ENCODE measurements at regions not wholly inside any gene's neighbourhood (a gene's known extent, or its start where the extent isn't known, plus 50 kb on each side); places are given as distances from the start of the nearest gene placed in this dataset.

DNA sequence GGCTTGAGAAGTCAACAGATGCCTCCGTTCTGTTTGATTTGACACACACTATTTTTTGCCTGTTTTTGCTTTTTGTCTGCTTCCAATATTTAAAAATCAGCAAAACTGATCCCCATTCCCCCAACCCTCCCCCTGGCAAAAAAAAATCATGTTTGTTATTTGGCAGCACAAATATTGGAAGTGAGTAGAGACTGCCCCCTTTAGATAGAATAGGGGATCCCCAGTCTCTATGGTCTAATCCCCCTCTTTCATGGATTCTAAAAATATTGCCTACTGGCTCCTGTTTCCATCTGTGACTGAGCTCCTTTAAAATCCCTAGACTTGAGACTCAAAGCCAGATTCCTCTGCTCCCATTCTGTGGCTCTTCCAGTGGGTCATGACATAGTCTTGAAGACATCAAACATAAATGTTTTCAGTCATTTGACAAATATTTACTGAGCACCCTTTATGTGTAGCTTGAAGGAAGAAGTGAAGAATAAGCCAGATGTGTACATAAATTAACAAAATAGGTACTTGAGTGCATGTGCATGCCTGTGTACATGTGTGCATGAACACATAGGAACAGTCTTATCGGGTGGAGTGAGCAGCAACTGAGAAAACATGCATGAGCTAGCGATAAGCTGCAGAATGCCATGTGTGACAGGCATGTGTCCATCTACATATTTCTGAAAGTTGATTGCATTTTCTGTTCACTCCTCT lies 101.2 kb downstream of the SALL1 start:
- peaks cover 6% of the 10 kb centered on the region for H3K27me3 Mint-ChIP-seq
- H3K36me3 Mint-ChIP-seq (ENCODE audit: low read depth) = no peaks in the 10 kb centered on the region
- ChIA-PET POLR2A (no interaction called here), CTCF (no interaction called here)
- H3K9me3 Mint-ChIP-seq = no peaks in the 10 kb centered on the region
- no peak for DNase-seq
- H3K4me3 Mint-ChIP-seq = no peak overlapping the region
- H3K4me1 Mint-ChIP-seq = peaks cover 14% of the 10 kb centered on the region
- no peak overlapping the region for H3K27ac Mint-ChIP-seq

DNA sequence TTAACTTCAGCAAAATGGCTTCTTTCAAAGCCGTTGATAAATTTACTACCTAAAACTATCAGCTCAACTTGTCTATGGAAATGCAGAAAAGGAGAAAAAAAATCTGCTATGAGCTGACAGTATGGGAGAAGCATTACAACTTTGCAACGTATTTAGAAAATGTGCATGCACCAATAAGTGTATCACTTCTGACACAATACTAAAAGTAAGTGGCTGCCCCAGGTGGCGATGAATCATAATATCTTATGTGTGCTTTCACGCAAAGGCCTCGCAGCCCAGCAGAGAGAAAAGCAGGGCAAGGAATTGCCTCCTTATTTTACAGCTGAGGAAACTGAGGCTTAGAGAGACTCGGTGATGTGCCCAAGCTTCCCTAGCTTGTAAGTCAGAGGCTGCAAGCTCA lies 101.8 kb downstream of the SALL1 start:
- POLR2A ChIA-PET = no interaction called here
- H3K9me3 Mint-ChIP-seq = no peaks in the 10 kb centered on the region
- H3K36me3 Mint-ChIP-seq (ENCODE audit: low read depth) = no peaks in the 10 kb centered on the region
- no peak for DNase-seq
- H3K27me3 Mint-ChIP-seq = peaks cover 6% of the 10 kb centered on the region
- H3K27ac Mint-ChIP-seq = no peak overlapping the region
- CTCF ChIA-PET = no interaction called here
- H3K4me3 Mint-ChIP-seq = no peak overlapping the region
- peaks cover 14% of the 10 kb centered on the region for H3K4me1 Mint-ChIP-seq

DNA sequence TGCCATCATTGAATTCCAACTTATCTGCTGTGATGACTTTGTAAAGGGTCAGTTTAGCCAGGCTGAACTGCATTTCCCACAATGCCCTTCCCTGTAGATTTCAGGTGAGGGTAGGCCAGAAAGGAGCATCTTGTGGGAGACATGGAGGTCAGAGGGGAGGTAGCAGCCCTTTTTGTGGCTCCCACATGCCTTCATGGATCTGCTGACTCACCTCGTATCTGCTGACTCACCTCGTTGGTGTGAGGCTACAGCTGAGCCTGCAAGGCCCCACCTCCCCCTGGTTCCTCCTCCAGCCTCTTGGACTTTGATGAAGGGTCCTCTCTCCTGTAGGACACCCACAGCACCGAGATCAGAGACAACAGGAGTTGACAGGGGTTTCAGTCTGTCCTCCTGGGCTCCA lies 102.5 kb downstream of the SALL1 start:
- POLR2A ChIA-PET = no interaction called here
- Mint-ChIP-seq H3K4me1 (peaks cover 14% of the 10 kb centered on the region), H3K36me3 (ENCODE audit: low read depth) (no peaks in the 10 kb centered on the region), H3K27me3 (peaks cover 6% of the 10 kb centered on the region), H3K9me3 (no peaks in the 10 kb centered on the region), H3K27ac (no peak overlapping the region), H3K4me3 (no peak overlapping the region)
- DNase-seq = no peak
- CTCF ChIA-PET = no interaction called here

- H3K27ac Mint-ChIP-seq = no peak overlapping the region
- H3K27me3 Mint-ChIP-seq = peaks cover 5% of the 10 kb centered on the region
- H3K36me3 Mint-ChIP-seq (ENCODE audit: low read depth) = no peaks in the 10 kb centered on the region
- CTCF ChIA-PET = no interaction called here
- no peaks in the 10 kb centered on the region for H3K9me3 Mint-ChIP-seq
- no peak overlapping the region for H3K4me3 Mint-ChIP-seq
- H3K4me1 Mint-ChIP-seq = no peaks in the 10 kb centered on the region
- POLR2A ChIA-PET = no interaction called here
- no peak for DNase-seq
These were observed 105.3 kb downstream of the SALL1 start for GRCh38 chr16:51045794-51046193.

DNA sequence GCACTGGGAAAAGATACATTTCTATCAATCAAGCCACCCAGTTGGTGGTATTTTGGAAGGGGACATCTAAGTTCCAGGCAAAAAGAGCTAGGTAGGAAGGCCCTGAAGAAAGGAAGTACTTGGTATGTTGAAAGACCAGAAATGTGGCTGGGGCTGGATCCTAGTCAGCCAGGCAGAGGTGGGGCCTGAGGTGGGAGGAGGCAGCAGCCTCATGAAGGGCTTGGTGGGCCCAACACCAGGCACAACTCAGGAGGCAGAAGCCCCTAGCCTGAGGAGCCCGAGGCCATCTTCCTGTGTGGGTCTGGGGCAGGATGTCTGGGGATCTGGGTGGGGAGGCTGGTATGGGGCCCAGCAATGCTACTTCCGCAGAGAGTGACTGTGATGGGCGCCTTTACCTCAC lies 105.9 kb downstream of the SALL1 start:
- CTCF ChIA-PET = no interaction called here
- POLR2A ChIA-PET = no interaction called here
- Mint-ChIP-seq H3K36me3 (ENCODE audit: low read depth) (no peaks in the 10 kb centered on the region), H3K9me3 (no peaks in the 10 kb centered on the region), H3K27ac (no peak overlapping the region), H3K4me3 (no peak overlapping the region), H3K4me1 (no peaks in the 10 kb centered on the region), H3K27me3 (peaks cover 3% of the 10 kb centered on the region)
- DNase-seq = no peak

GRCh38 chr16:51041546-51041945 lies 109.5 kb downstream of the SALL1 start:
- no peaks in the 10 kb centered on the region for H3K36me3 Mint-ChIP-seq (ENCODE audit: low read depth)
- DNase-seq = no peak
- H3K4me1 Mint-ChIP-seq = no peaks in the 10 kb centered on the region
- no peak overlapping the region for H3K4me3 Mint-ChIP-seq
- H3K27ac Mint-ChIP-seq = no peak overlapping the region
- no peaks in the 10 kb centered on the region for H3K9me3 Mint-ChIP-seq
- CTCF ChIA-PET = no interaction called here
- no peaks in the 10 kb centered on the region for H3K27me3 Mint-ChIP-seq
- POLR2A ChIA-PET = no interaction called here

DNA sequence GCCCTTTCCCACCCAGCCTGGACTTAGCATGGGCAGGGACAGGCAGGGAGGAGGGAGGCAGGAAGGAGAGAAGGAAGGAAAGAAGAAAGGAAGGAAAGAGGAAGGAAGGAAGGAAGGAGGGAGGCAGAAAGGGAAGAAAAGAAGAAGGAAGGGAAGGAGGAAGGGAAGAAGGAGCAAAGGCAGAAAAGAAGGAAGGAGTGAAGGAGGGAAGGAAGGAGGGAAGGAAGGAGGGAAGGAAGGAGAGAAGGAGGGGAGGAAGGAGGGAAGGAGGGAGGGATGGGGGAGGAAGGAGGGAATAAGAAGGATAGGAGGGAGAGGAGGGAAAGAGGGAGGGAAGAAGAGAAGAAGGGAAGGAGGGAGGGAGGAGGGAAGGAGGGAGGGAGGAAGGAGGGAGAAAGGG lies 110.4 kb downstream of the SALL1 start:
- Mint-ChIP-seq H3K4me3 (no peak overlapping the region), H3K9me3 (no peaks in the 10 kb centered on the region), H3K36me3 (ENCODE audit: low read depth) (no peaks in the 10 kb centered on the region), H3K27me3 (no peaks in the 10 kb centered on the region), H3K4me1 (no peaks in the 10 kb centered on the region), H3K27ac (no peak overlapping the region)
- DNase-seq = no peak
- ChIA-PET POLR2A (no interaction called here), CTCF (no interaction called here)

DNA sequence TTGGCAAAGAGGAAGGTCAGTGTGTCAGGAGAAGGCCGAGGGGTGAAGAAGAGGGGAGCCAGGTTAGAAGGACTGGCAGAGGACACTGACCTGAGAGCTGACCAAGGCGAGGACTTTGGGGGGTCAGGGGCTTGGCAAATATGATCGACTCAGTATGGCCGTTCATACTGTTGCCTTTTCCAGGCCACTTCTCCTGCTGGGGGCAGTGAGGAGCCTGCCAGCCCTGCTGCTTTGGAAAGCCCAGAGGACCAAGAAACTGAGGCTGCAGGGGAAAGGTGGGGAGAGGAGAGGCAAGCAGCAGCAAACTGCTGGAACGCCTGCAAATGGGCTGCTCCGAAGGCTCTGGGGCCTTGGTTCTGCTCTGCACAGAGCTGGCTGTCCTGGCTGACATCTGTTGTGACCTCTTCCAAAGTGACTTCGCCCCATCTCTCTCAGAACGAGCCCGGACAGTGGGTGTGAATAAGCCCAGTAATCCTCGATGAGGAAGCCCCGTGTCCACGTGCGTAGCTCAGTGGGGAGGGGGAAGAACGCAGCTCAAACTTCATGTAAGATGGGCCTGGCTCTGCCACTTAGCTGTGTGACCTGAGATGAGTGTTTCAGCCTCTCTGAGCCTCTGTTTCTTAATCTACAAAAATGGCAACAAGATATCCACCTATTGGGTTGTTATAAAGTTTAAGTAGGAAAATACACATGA lies 111.3 kb downstream of the SALL1 start:
- H3K9me3 Mint-ChIP-seq = no peaks in the 10 kb centered on the region
- POLR2A ChIA-PET = no interaction called here
- H3K4me1 Mint-ChIP-seq = no peaks in the 10 kb centered on the region
- no peaks in the 10 kb centered on the region for H3K27me3 Mint-ChIP-seq
- H3K4me3 Mint-ChIP-seq = no peak overlapping the region
- CTCF ChIA-PET = no interaction called here
- H3K27ac Mint-ChIP-seq = no peak overlapping the region
- no peaks in the 10 kb centered on the region for H3K36me3 Mint-ChIP-seq (ENCODE audit: low read depth)
- DNase-seq = no peak

- H3K27me3 Mint-ChIP-seq = no peaks in the 10 kb centered on the region
- no peak for DNase-seq
- H3K27ac Mint-ChIP-seq = no peak overlapping the region
- no peak overlapping the region for H3K4me3 Mint-ChIP-seq
- no peaks in the 10 kb centered on the region for H3K9me3 Mint-ChIP-seq
- no peaks in the 10 kb centered on the region for H3K4me1 Mint-ChIP-seq
- ChIA-PET POLR2A (no interaction called here), CTCF (no interaction called here)
- H3K36me3 Mint-ChIP-seq (ENCODE audit: low read depth) = no peaks in the 10 kb centered on the region
These were observed 115.4 kb downstream of the SALL1 start for GRCh38 chr16:51035711-51036110.

GRCh38 chr16:51035110-51035498 lies 116.0 kb downstream of the SALL1 start:
- ChIA-PET POLR2A (no interaction called here), CTCF (no interaction called here)
- no peak overlapping the region for H3K4me3 Mint-ChIP-seq

GRCh38 chr16:51034481-51035109 lies 116.5 kb downstream of the SALL1 start:
- no peaks in the 10 kb centered on the region for H3K4me1 Mint-ChIP-seq
- no peaks in the 10 kb centered on the region for H3K27me3 Mint-ChIP-seq
- POLR2A ChIA-PET = no interaction called here
- DNase-seq = no peak
- H3K36me3 Mint-ChIP-seq (ENCODE audit: low read depth) = no peaks in the 10 kb centered on the region
- H3K9me3 Mint-ChIP-seq = no peaks in the 10 kb centered on the region
- H3K4me3 Mint-ChIP-seq = no peak overlapping the region
- CTCF ChIA-PET = no interaction called here
- H3K27ac Mint-ChIP-seq = no peak overlapping the region

More at GRCh38 chr16:51035110-51035498, 116.0 kb downstream of the SALL1 start:
- DNase-seq = no peak
- Mint-ChIP-seq H3K27me3 (no peaks in the 10 kb centered on the region), H3K36me3 (ENCODE audit: low read depth) (no peaks in the 10 kb centered on the region), H3K4me1 (no peaks in the 10 kb centered on the region), H3K27ac (no peak overlapping the region), H3K9me3 (no peaks in the 10 kb centered on the region)

- H3K27ac Mint-ChIP-seq = no peak overlapping the region
- H3K4me1 Mint-ChIP-seq = no peaks in the 10 kb centered on the region
These were observed 119.5 kb downstream of the SALL1 start for GRCh38 chr16:51031598-51031997.

DNA sequence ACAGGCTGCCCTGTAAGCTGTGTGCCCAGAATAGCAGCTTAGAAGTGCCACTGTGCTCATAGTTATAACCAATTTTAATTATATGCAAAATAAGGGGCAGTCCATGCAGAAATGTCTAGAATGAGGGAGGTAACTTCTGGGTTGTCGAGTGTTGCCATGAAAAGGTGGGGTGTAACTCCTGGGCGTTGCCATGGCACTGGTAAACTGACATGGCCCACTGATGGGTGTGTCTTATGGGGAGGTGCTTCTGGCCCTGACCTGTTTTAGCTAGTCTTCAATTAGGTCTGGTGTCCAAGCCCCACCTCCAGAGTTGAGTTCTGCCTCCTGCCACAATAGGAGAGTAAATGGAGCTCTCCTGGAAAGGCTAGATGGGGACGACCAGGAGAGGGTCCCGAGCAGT lies 120.6 kb downstream of the SALL1 start:
- CTCF ChIA-PET = no interaction called here
- no peaks in the 10 kb centered on the region for H3K9me3 Mint-ChIP-seq
- no peaks in the 10 kb centered on the region for H3K27me3 Mint-ChIP-seq
- H3K4me3 Mint-ChIP-seq = no peak overlapping the region
- DNase-seq = no peak
- POLR2A ChIA-PET = no interaction called here
- H3K27ac Mint-ChIP-seq = no peak overlapping the region
- H3K36me3 Mint-ChIP-seq (ENCODE audit: low read depth) = no peaks in the 10 kb centered on the region
- H3K4me1 Mint-ChIP-seq = no peaks in the 10 kb centered on the region

More at GRCh38 chr16:51031598-51031997, 119.5 kb downstream of the SALL1 start:
- Mint-ChIP-seq H3K27me3 (no peaks in the 10 kb centered on the region), H3K9me3 (no peaks in the 10 kb centered on the region), H3K4me3 (no peak overlapping the region), H3K36me3 (ENCODE audit: low read depth) (no peaks in the 10 kb centered on the region)
- ChIA-PET CTCF (no interaction called here), POLR2A (no interaction called here)
- no peak for DNase-seq
